Smooth muscle cell (in vitro differentiated cells): ENCODE measurements at regions not wholly inside any gene's neighbourhood (a gene's known extent, or its start where the extent isn't known, plus 50 kb on each side); places are given as distances from the start of the nearest gene placed in this dataset.

Experiments
- DNase-seq: peaks from one replicate; lab custom pipeline; 2025; ENCODE audit not compliant: unreplicated experiment; lab: John Stamatoyannopoulos, UW
- H2AFZ ChIP-seq: fragments of 200-600 bp; sonication (generic); 2 replicates; pipeline ENCODE4 v1.6.0; 2016; ENCODE audit warnings: antibody characterized with exemption, low read depth, mild to moderate bottlenecking
- H3F3A ChIP-seq: fragments of 200-600 bp; sonication (generic); 2 replicates; pipeline ENCODE4 v1.6.0; 2017; ENCODE audit warnings: antibody characterized with exemption, low read depth
- H3K27ac ChIP-seq: fragments of 200-600 bp; sonication (generic); 2 replicates; pipeline ENCODE4 v1.5.1; 2016; ENCODE audit warnings: low read depth, mild to moderate bottlenecking
- H3K27me3 ChIP-seq: fragments of 200-600 bp; sonication (generic); 2 replicates; pipeline ENCODE4 v1.6.1; 2016; ENCODE audit warnings: low read depth, mild to moderate bottlenecking
- H3K36me3 ChIP-seq: fragments of 200-600 bp; sonication (generic); 2 replicates; pipeline ENCODE4 v1.5.1; 2016; ENCODE audit warnings: low read depth
- H3K4me1 ChIP-seq: fragments of 200-600 bp; sonication (generic); 2 replicates; pipeline ENCODE4 v1.5.1; 2016; ENCODE audit warnings: low read depth
- H3K4me2 ChIP-seq: fragments of 200-600 bp; sonication (generic); 2 replicates; pipeline ENCODE4 v1.6.0; 2016; ENCODE audit warnings: mild to moderate bottlenecking
- H3K4me3 ChIP-seq: fragments of 200-600 bp; sonication (generic); 2 replicates; pipeline ENCODE4 v1.5.1; 2016; ENCODE audit warnings: mild to moderate bottlenecking
- H3K79me2 ChIP-seq: fragments of 200-600 bp; sonication (generic); 2 replicates; pipeline ENCODE4 v1.6.0; 2016; ENCODE audit warnings: low read depth, mild to moderate bottlenecking
- H3K9ac ChIP-seq: fragments of 200-600 bp; sonication (generic); 2 replicates; pipeline ENCODE4 v1.6.0; 2016; ENCODE audit warnings: low read depth
- H3K9me3 ChIP-seq: fragments of 200-600 bp; sonication (generic); replicated peaks from 2 replicates; pipeline ENCODE4 v1.5.1; 2016; ENCODE audit warnings: low read depth
- H4K20me1 ChIP-seq: fragments of 200-600 bp; sonication (generic); 2 replicates; pipeline ENCODE4 v1.6.0; 2016; ENCODE audit warnings: low read depth
- CTCF ChIP-seq: fragments of 200-600 bp; sonication (generic); IDR thresholded peaks from 2 replicates; pipeline ENCODE4 v1.5.1; 2017; ENCODE audit warnings: borderline replicate concordance, mild to moderate bottlenecking, antibody characterized with exemption; ENCODE audit not compliant: insufficient read depth, poor library complexity, severe bottlenecking
- WGBS: methylation state at CpG from one replicate; pipeline ENCODE4 v1.1.7; 2016; ENCODE audit warnings: low lambda C conversion rate; 5-methylcytosine and 5-hydroxymethylcytosine counted together

DNA sequence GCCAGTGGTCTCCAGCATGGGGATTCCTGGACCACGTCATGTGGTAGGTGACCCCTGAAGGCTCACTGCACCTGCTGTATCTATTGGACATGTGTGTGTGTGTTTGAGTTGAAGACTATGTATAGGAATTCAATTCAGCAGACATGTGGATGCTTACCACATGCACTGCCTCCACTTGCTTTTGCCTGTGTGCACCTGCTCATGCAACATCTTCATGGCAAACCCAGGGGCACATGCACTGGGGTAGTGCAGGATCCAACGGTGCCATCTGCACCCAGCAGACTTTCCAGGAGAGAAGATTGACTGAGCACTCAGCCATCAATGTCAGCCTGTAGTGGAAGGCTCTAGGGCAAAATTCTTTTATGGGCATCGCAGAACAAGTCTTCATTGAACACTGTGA is 299.4 kb downstream of the CDH26 start:
- Histone ChIP-seq H3K9me3 (no peaks in the 10 kb centered on the region), H3K27me3 (peaks cover 20% of the 10 kb centered on the region), H3K9ac (no peak overlapping the region), H3K36me3 (no peaks in the 10 kb centered on the region), H3F3A (no peaks in the 10 kb centered on the region), H3K79me2 (no peaks in the 10 kb centered on the region), H3K4me2 (no peak overlapping the region), H2AFZ (no peak overlapping the region), H3K4me1 (no peaks in the 10 kb centered on the region), H3K27ac (no peak overlapping the region), H3K4me3 (no peak overlapping the region), H4K20me1 (no peaks in the 10 kb centered on the region)
- no peak for TF ChIP-seq CTCF
- 90% methylated on average over 3 of the region's 3 CpGs for WGBS
- no peak for DNase-seq

DNA sequence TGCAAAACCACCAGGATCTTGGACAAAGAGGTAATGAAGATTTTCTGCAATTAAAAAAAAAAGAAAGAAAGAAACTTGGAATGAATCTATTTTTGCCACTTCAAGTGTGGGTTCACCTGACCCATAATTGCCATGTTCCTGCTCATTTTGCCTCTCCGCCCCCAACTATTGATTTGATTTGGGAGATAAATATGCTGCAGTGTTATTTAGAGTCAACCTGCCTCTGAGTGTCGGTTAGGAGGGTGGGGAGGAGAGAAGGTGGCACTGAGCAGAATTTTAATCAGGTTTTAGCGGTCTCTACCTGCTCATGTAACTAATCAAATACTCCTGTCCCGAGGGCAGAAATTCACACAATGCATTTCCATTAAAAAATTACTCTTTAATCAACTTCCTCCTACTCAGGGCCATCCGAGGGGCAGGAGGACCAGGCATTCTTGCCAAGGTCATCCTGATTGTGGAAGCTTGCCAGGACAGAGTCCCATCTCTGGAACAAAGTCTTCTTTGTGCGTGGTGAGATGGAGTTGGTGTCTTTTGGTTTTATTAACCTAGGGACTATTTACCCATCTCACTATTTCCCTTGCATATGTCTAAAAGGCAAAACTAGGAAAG is 300.1 kb downstream of the CDH26 start:
- no peaks in the 10 kb centered on the region for H4K20me1 ChIP-seq
- no peak overlapping the region for H3K4me2 ChIP-seq
- no peak for TF ChIP-seq CTCF
- no peak overlapping the region for H3K9ac ChIP-seq
- H2AFZ ChIP-seq = no peak overlapping the region
- H3K36me3 ChIP-seq = no peaks in the 10 kb centered on the region
- no peaks in the 10 kb centered on the region for H3K4me1 ChIP-seq
- H3F3A ChIP-seq = no peaks in the 10 kb centered on the region
- H3K9me3 ChIP-seq = no peaks in the 10 kb centered on the region
- H3K79me2 ChIP-seq = no peaks in the 10 kb centered on the region
- H3K27ac ChIP-seq = no peak overlapping the region
- WGBS = 88% methylated on average over 6 of the region's 6 CpGs
- H3K27me3 ChIP-seq = peaks cover 20% of the 10 kb centered on the region
- DNase-seq = no peak
- H3K4me3 ChIP-seq = no peak overlapping the region

- whole genome bisulfite sequencing = 83% methylated on average over 4 of the region's 4 CpGs
- H3K27me3 ChIP-seq = peaks cover 24% of the 10 kb centered on the region
- H3K79me2 ChIP-seq = no peaks in the 10 kb centered on the region
Observed at GRCh38 chr20:60261333-60261732, 303.1 kb downstream of the CDH26 start.

More at GRCh38 chr20:60261333-60261732, 303.1 kb downstream of the CDH26 start:
- no peaks in the 10 kb centered on the region for H3K36me3 ChIP-seq
- no peak overlapping the region for H2AFZ ChIP-seq
- H3K4me2 ChIP-seq = no peak overlapping the region
- no peak for TF ChIP-seq CTCF
- no peaks in the 10 kb centered on the region for H3K9me3 ChIP-seq
- H4K20me1 ChIP-seq = no peaks in the 10 kb centered on the region
- H3K4me1 ChIP-seq = no peaks in the 10 kb centered on the region
- no peak for DNase-seq
- H3K9ac ChIP-seq = no peak overlapping the region
- H3K4me3 ChIP-seq = no peak overlapping the region
- H3K27ac ChIP-seq = no peak overlapping the region
- H3F3A ChIP-seq = no peaks in the 10 kb centered on the region
